Keratinocyte (primary cell): ENCODE measurements at regions not wholly inside any gene's neighbourhood (a gene's known extent, or its start where the extent isn't known, plus 50 kb on each side); places are given as distances from the start of the nearest gene placed in this dataset.

Experiments used
- DNase-seq: peaks from one replicate; pipeline ENCODE4 v3.0.0-alpha.2; 2011; ENCODE audit warnings: low read depth, missing footprints, low spot score
- FAIRE-seq: peaks from 2 replicates; lab custom pipeline; 2011; peaks lifted over from hg19 to GRCh38; lab: Jason Lieb, UNC
- H2AFZ ChIP-seq: 2 replicates; pipeline ENCODE4 v1.6.0; 2012; ENCODE audit warnings: low read length, control low read depth, inconsistent platforms; ENCODE audit not compliant: control insufficient read depth
- H3K27ac ChIP-seq: 2 replicates; pipeline ENCODE4 v1.5.1; 2011; ENCODE audit warnings: low read length; ENCODE audit not compliant: control insufficient read depth, insufficient read depth
- H3K27me3 ChIP-seq: 3 replicates; pipeline ENCODE4 v1.6.0; 2011; ENCODE audit warnings: low read length; ENCODE audit not compliant: control insufficient read depth, insufficient read depth; ENCODE audit errors: extremely low read depth
- H3K36me3 ChIP-seq, 2 experiments: 2 replicates in 1 of 2; 3 replicates in 1 of 2; pipeline ENCODE4 v1.5.1; 2011; ENCODE audit warnings: low read length in 2 of 2, mild to moderate bottlenecking in 1 of 2; ENCODE audit not compliant: control insufficient read depth in 2 of 2, insufficient read depth in 2 of 2; ENCODE audit errors: extremely low read depth in 1 of 2
- H3K4me1 ChIP-seq: 3 replicates; pipeline ENCODE4 v1.5.1; 2011; ENCODE audit warnings: low read length; ENCODE audit not compliant: control insufficient read depth, insufficient read depth; ENCODE audit errors: extremely low read depth
- H3K4me2 ChIP-seq: 3 replicates; pipeline ENCODE4 v1.6.0; 2011; ENCODE audit warnings: low read depth, low read length; ENCODE audit not compliant: control insufficient read depth, insufficient read depth; ENCODE audit errors: extremely low read depth
- H3K4me3 ChIP-seq, 3 experiments: fragments of 200-600 bp in 1 of 3; sonication (generic) in 1 of 3; 2 replicates in 2 of 3; 3 replicates in 1 of 3; pipeline ENCODE4 v1.5.1; 2011 to 2016; ENCODE audit warnings: low read length in 3 of 3, mild to moderate bottlenecking in 3 of 3, control low read depth in 2 of 3, inconsistent platforms in 1 of 3, low read depth in 1 of 3, mixed read lengths in 1 of 3, mixed run types in 1 of 3, moderate library complexity in 1 of 3; ENCODE audit not compliant: control insufficient read depth in 2 of 3, insufficient read depth in 2 of 3; ENCODE audit errors: extremely low read depth in 1 of 3
- H3K79me2 ChIP-seq: 2 replicates; pipeline ENCODE4 v1.6.0; 2012; ENCODE audit warnings: low read length; ENCODE audit not compliant: control insufficient read depth, insufficient read depth
- H3K9ac ChIP-seq: 3 replicates; pipeline ENCODE4 v1.6.0; 2011; ENCODE audit warnings: low read length; ENCODE audit not compliant: control insufficient read depth, insufficient read depth; ENCODE audit errors: extremely low read depth
- H3K9me1 ChIP-seq: 3 replicates; pipeline ENCODE4 v1.6.0; 2011; ENCODE audit warnings: low read length; ENCODE audit not compliant: control insufficient read depth, insufficient read depth; ENCODE audit errors: extremely low read depth
- H3K9me3 ChIP-seq: 2 replicates; pipeline ENCODE4 v1.5.1; 2012; ENCODE audit warnings: low read depth, low read length; ENCODE audit not compliant: control insufficient read depth
- H4K20me1 ChIP-seq: 3 replicates; pipeline ENCODE4 v1.6.0; 2011; ENCODE audit warnings: low read length; ENCODE audit not compliant: control insufficient read depth, insufficient read depth; ENCODE audit errors: extremely low read depth
- CTCF ChIP-seq, 3 experiments: IDR thresholded peaks in 1 of 3; conservative IDR thresholded peaks in 1 of 3; optimal IDR thresholded peaks in 1 of 3; 2 replicates in 2 of 3; 3 replicates in 1 of 3; pipeline versions ENCODE3 to v1.5.1; 2011; ENCODE audit warnings: low read length in 3 of 3, mild to moderate bottlenecking in 3 of 3, moderate library complexity in 2 of 3, control low read depth in 1 of 3, inconsistent platforms in 1 of 3; ENCODE audit not compliant: insufficient read depth in 2 of 3; ENCODE audit errors: extremely low read depth in 1 of 3
- EZH2 ChIP-seq: IDR thresholded peaks from one replicate; pipeline ENCODE4 v1.6.1; 2012; ENCODE audit warnings: inconsistent platforms, mild to moderate bottlenecking, low read length, moderate library complexity
- dilution Hi-C: fragments of 300-500 bp; cut with MboI; formaldehyde crosslinking; loops from one replicate; pipeline ENCODE4 v1.7.0; 2020; ENCODE audit warnings: low sequenced_read_pairs; ENCODE audit not compliant: extremely low pct_ligation_motif_present

GRCh38 chr6:25036461-25036860, 100.7 kb upstream of the RIPOR2 start:
- no peak overlapping the region for H2AFZ ChIP-seq

GRCh38 chr6:25038300-25038699, 102.5 kb upstream of the RIPOR2 start:
- no peak for DNase-seq
- Histone ChIP-seq H3K9me3 (no peaks in the 10 kb centered on the region), H3K36me3 (no peaks in the 10 kb centered on the region), H3K9me1 (no peaks in the 10 kb centered on the region), H4K20me1 (no peaks in the 10 kb centered on the region), H3K4me2 (no peak overlapping the region), H3K27ac (no peak overlapping the region), H2AFZ (no peak overlapping the region), H3K4me3 (no peak overlapping the region), H3K4me1 (no peaks in the 10 kb centered on the region), H3K79me2 (no peaks in the 10 kb centered on the region), H3K9ac (no peak overlapping the region), H3K27me3 (no peaks in the 10 kb centered on the region)
- dilution Hi-C loops = no loop called here
- FAIRE-seq = no peak
- TF ChIP-seq EZH2 (no peak), CTCF (optimal IDR thresholded peaks at IDR 0.05 in 1 of 3, IDR thresholded peaks at IDR 0.05 in 1 of 3, conservative IDR thresholded peaks at IDR 0.05 in 1 of 3; ENCODE audit: extremely low read depth in 1 of 3, insufficient read depth in 2 of 3, low read length in 3 of 3) (no peak)

More at GRCh38 chr6:25036461-25036860, 100.7 kb upstream of the RIPOR2 start:
- TF ChIP-seq CTCF (optimal IDR thresholded peaks at IDR 0.05 in 1 of 3, IDR thresholded peaks at IDR 0.05 in 1 of 3, conservative IDR thresholded peaks at IDR 0.05 in 1 of 3; ENCODE audit: extremely low read depth in 1 of 3, insufficient read depth in 2 of 3, low read length in 3 of 3) = no peak
- no peak for TF ChIP-seq EZH2
- Histone ChIP-seq H3K27ac (no peak overlapping the region), H3K9me3 (no peaks in the 10 kb centered on the region), H3K9ac (no peak overlapping the region), H3K36me3 (no peaks in the 10 kb centered on the region), H4K20me1 (no peaks in the 10 kb centered on the region), H3K79me2 (no peaks in the 10 kb centered on the region), H3K4me3 (no peak overlapping the region), H3K9me1 (no peaks in the 10 kb centered on the region), H3K4me1 (no peaks in the 10 kb centered on the region), H3K4me2 (no peak overlapping the region), H3K27me3 (no peaks in the 10 kb centered on the region)
- DNase-seq = no peak
- FAIRE-seq = no peak
- dilution Hi-C loops = no loop called here
